22Rv1 (cell line): ENCODE measurements at regions not wholly inside any gene's neighbourhood (a gene's known extent, or its start where the extent isn't known, plus 50 kb on each side); places are given as distances from the start of the nearest gene placed in this dataset.

Experiments
- H3K27ac ChIP-seq: fragments of 450-650 bp; 2 replicates; pipeline ENCODE4 v1.5.1; 2017
- ZFX ChIP-seq: fragments of 450-650 bp; IDR thresholded peaks from 2 replicates; pipeline ENCODE4 v1.6.1; 2017; ENCODE audit warnings: antibody characterized with exemption, borderline replicate concordance
- TF ChIP-seq, protein P1 (sequence below): fragments of 450-650 bp; IDR thresholded peaks from 2 replicates; pipeline ENCODE4 v1.5.1; 2017; ENCODE audit warnings: mild to moderate bottlenecking

DNA sequence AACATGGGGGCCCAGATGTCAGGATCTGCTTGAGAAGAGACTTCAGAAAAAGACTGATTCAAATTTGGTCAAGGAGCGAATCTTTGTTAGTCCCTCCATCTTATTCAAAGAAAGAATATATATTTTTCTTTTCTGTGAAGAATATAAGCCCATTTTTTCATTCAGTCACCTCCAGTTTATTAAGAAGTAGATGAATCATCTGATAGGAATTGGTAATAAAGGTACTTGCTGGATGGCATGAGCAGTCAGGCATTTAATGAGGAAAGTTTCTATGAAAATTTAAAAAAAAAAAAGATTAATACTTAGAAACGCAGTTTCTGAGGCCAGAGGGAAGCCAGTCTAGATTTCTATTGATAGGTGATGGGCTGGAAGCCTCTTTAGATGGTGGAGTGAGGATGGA is 373.1 kb upstream of the SMC2 start:
- TF ChIP-seq ZFX: no peak
- TF ChIP-seq, protein P1, sequence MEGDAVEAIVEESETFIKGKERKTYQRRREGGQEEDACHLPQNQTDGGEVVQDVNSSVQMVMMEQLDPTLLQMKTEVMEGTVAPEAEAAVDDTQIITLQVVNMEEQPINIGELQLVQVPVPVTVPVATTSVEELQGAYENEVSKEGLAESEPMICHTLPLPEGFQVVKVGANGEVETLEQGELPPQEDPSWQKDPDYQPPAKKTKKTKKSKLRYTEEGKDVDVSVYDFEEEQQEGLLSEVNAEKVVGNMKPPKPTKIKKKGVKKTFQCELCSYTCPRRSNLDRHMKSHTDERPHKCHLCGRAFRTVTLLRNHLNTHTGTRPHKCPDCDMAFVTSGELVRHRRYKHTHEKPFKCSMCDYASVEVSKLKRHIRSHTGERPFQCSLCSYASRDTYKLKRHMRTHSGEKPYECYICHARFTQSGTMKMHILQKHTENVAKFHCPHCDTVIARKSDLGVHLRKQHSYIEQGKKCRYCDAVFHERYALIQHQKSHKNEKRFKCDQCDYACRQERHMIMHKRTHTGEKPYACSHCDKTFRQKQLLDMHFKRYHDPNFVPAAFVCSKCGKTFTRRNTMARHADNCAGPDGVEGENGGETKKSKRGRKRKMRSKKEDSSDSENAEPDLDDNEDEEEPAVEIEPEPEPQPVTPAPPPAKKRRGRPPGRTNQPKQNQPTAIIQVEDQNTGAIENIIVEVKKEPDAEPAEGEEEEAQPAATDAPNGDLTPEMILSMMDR: no peak
- H3K27ac ChIP-seq: no peak overlapping the region

DNA sequence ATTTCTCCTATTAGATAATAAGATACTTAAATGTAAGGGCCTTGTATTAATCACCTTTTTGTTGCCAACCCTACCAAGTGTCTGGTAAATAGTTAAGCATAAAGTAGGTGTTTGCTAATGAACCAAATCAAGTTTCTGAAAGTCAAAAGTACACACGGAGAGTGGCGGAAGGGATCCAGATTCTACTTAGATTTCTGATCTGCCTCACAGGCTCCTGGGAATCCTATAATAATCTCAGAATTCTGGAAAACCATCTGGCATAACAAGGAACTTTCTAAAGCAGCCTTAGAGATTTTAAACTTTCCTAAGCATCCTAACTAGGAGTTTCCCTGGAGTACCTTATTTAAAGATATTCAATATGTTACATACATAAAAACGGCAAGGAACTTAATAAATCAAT is 363.2 kb upstream of the SMC2 start:
- H3K27ac ChIP-seq: no peak overlapping the region
- TF ChIP-seq ZFX: no peak
- TF ChIP-seq, protein P1: no peak

DNA sequence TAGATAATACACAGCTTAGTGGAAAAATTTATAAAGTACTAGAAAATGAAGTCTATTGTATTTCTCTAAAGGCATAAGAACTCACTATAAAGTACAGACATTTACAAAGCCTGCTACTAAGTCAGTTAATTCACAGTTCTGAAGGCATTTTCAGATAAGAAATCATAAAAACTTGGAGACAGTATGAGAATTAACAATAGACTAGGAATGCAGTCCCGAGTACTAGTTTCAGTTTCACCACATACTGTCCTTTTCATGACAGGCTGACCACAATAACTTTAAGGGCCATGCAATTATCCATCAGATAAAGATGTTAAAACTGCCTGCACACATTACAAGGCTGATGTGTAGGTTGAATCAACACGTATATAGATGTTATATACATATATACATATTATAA is 362.6 kb upstream of the SMC2 start:
- H3K27ac ChIP-seq: no peak overlapping the region
- TF ChIP-seq ZFX: no peak
- TF ChIP-seq, protein P1: no peak

DNA sequence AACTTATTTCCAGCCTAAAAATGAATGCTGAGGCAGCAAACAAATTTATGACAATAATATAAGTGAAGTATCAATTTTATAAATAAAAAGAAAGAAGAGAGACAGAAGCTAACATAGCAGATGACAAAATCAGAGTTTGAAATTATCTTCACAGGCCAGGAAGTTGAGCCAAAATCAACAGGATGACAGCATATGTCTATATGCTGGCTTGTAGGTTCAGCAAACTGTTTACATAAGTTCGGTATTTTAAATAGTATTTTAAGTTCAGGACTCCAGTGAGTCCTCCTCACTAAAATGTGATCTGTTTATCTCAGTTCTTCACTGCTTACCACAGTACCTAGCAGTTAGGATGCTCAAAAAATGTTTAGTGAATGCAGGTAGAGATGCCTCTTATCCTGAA is 359.6 kb upstream of the SMC2 start:
- H3K27ac ChIP-seq: no peak overlapping the region
- TF ChIP-seq, protein P1: no peak
- no peak for TF ChIP-seq ZFX

DNA sequence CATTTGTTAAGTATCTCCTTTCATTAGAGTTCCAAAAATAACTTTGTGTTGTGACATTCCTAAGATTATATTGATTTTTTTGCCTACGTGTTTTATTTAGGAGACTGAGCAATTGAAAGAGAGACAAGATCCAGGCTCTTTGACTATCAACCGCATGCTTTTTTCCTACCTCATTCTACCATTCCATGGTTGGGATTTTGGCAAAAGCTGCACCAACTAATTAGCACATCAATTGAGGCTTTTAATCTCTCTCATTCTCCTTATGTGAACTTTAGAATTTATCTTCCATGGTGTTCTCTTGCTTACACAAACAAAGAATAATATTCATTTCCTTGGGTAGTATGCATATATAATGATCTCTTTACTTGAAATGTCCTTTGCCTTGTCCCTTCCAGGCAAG is 338.7 kb upstream of the SMC2 start:
- H3K27ac ChIP-seq: no peak overlapping the region
- TF ChIP-seq, protein P1: no peak
- no peak for TF ChIP-seq ZFX

DNA sequence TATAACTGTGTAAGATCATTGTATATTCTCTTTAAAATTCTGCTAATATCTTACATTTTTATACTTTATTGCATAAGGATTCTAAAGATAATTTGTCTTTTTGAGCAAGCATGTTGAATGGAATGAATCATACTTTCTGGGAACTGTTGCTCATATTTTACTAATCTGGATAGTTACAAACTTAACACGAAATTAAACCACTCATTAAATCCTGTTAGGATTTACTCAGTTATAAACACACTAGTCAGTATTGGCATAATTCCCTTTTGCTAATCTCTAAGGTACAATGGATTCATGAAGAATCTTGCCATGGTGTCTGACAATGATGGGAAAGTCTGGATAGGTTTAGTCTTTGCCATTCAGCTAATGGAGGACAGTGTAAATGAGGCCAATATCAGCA is 338.1 kb upstream of the SMC2 start:
- H3K27ac ChIP-seq: no peak overlapping the region
- TF ChIP-seq ZFX: no peak
- TF ChIP-seq, protein P1: no peak

DNA sequence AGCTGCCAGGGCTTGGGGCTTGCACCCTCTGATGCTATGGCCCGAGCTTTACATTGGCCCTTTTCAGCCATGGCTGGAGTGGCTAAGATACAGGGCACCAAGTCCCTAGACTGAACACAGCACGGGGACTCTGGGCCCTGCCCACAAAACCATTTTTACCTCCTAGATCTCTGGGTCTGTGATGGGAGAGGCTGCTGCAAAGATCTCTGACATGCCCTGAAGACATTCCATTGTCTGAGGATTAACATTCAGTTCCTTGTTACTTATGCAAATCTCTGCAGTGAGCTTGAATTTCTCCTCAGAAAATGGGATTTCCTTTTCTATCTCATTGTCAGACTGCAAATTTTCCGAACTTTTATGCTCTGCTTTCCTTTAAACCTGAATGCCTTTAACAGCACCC is 337.0 kb upstream of the SMC2 start:
- H3K27ac ChIP-seq: no peak overlapping the region

More for the DNA sequence above, 337.0 kb upstream of the SMC2 start:
- TF ChIP-seq, protein P1: no peak
- no peak for TF ChIP-seq ZFX
